ENCODE measurements at regions not wholly inside any gene's neighbourhood (a gene's known extent, or its start where the extent isn't known, plus 50 kb on each side); places are given as distances from the start of the nearest gene placed in this dataset.

GRCh38 chr13:90401150-90401549 lies 946.3 kb upstream of the MIR17HG start:
- Histone ChIP-seq H3K4me3 (ENCODE audit: extremely low read depth, insufficient read depth, low read length, poor library complexity, severe bottlenecking) (no peak overlapping the region), H3K4me1 (ENCODE audit: control insufficient read depth, insufficient read depth, low read length, poor library complexity, severe bottlenecking) (no peaks in the 10 kb centered on the region), H3K9me3 (ENCODE audit: control insufficient read depth, low read length) (peaks cover 12% of the 10 kb centered on the region), H3K36me3 (ENCODE audit: control insufficient read depth, insufficient read depth, low read length) (no peaks in the 10 kb centered on the region), H3K27ac (ENCODE audit: low read depth, low read length, severe bottlenecking) (no peak overlapping the region)

GRCh38 chr13:90402102-90402501 lies 945.4 kb upstream of the MIR17HG start:
- Histone ChIP-seq H3K4me1 (ENCODE audit: control insufficient read depth, insufficient read depth, low read length, poor library complexity, severe bottlenecking) (no peaks in the 10 kb centered on the region), H3K9me3 (ENCODE audit: control insufficient read depth, low read length) (peaks cover 12% of the 10 kb centered on the region), H3K27ac (ENCODE audit: low read depth, low read length, severe bottlenecking) (no peak overlapping the region), H3K4me3 (ENCODE audit: extremely low read depth, insufficient read depth, low read length, poor library complexity, severe bottlenecking) (no peak overlapping the region), H3K36me3 (ENCODE audit: control insufficient read depth, insufficient read depth, low read length) (no peaks in the 10 kb centered on the region)
- no CpG with 5 or more reads among the region's 1 CpG for WGBS, 2 experiments (ENCODE audit: insufficient coverage in 2 of 2)

GRCh38 chr13:90402613-90403012 lies 944.9 kb upstream of the MIR17HG start:
- H3K27ac ChIP-seq (ENCODE audit: low read depth, low read length, severe bottlenecking): no peak overlapping the region
- no CpG with 5 or more reads among the region's 1 CpG for WGBS, 2 experiments (ENCODE audit: insufficient coverage in 2 of 2)
- H3K4me3 ChIP-seq (ENCODE audit: extremely low read depth, insufficient read depth, low read length, poor library complexity, severe bottlenecking): no peak overlapping the region
- H3K4me1 ChIP-seq (ENCODE audit: control insufficient read depth, insufficient read depth, low read length, poor library complexity, severe bottlenecking): no peaks in the 10 kb centered on the region
- peaks cover 12% of the 10 kb centered on the region for H3K9me3 ChIP-seq (ENCODE audit: control insufficient read depth, low read length)
- H3K36me3 ChIP-seq (ENCODE audit: control insufficient read depth, insufficient read depth, low read length): no peaks in the 10 kb centered on the region

- no peak overlapping the region for H3K27ac ChIP-seq (ENCODE audit: low read depth, low read length, severe bottlenecking)
- H3K9me3 ChIP-seq (ENCODE audit: control insufficient read depth, low read length): peaks cover 12% of the 10 kb centered on the region
- 92 to 96% methylated on average over 11 to 14 of the region's 14 CpGs for WGBS, 2 experiments (ENCODE audit: insufficient coverage in 2 of 2)
- H3K36me3 ChIP-seq (ENCODE audit: control insufficient read depth, insufficient read depth, low read length): no peaks in the 10 kb centered on the region
- no peak overlapping the region for H3K4me3 ChIP-seq (ENCODE audit: extremely low read depth, insufficient read depth, low read length, poor library complexity, severe bottlenecking)
- H3K4me1 ChIP-seq (ENCODE audit: control insufficient read depth, insufficient read depth, low read length, poor library complexity, severe bottlenecking): no peaks in the 10 kb centered on the region
These were observed 944.0 kb upstream of the MIR17HG start for GRCh38 chr13:90403330-90404082.

GRCh38 chr13:90405301-90405700 lies 942.2 kb upstream of the MIR17HG start:
- H3K36me3 ChIP-seq (ENCODE audit: control insufficient read depth, insufficient read depth, low read length): no peaks in the 10 kb centered on the region
- no CpG with 5 or more reads among the region's 1 CpG for WGBS, 2 experiments (ENCODE audit: insufficient coverage in 2 of 2)

GRCh38 chr13:90412980-90413379 lies 934.5 kb upstream of the MIR17HG start:
- WGBS, 2 experiments (ENCODE audit: insufficient coverage in 2 of 2): 93 to 100% methylated on average over 1 to 2 of the region's 2 CpGs
- peaks cover 34% of the 10 kb centered on the region for H3K4me1 ChIP-seq (ENCODE audit: control insufficient read depth, insufficient read depth, low read length, poor library complexity, severe bottlenecking)
- no peak overlapping the region for H3K4me3 ChIP-seq (ENCODE audit: extremely low read depth, insufficient read depth, low read length, poor library complexity, severe bottlenecking)
- no peaks in the 10 kb centered on the region for H3K9me3 ChIP-seq (ENCODE audit: control insufficient read depth, low read length)
- H3K27ac ChIP-seq (ENCODE audit: low read depth, low read length, severe bottlenecking): no peak overlapping the region
- no peaks in the 10 kb centered on the region for H3K36me3 ChIP-seq (ENCODE audit: control insufficient read depth, insufficient read depth, low read length)

More at GRCh38 chr13:90405301-90405700, 942.2 kb upstream of the MIR17HG start:
- H3K9me3 ChIP-seq (ENCODE audit: control insufficient read depth, low read length): peaks cover 6% of the 10 kb centered on the region
- no peaks in the 10 kb centered on the region for H3K4me1 ChIP-seq (ENCODE audit: control insufficient read depth, insufficient read depth, low read length, poor library complexity, severe bottlenecking)
- H3K4me3 ChIP-seq (ENCODE audit: extremely low read depth, insufficient read depth, low read length, poor library complexity, severe bottlenecking): no peak overlapping the region
- H3K27ac ChIP-seq (ENCODE audit: low read depth, low read length, severe bottlenecking): no peak overlapping the region

- WGBS, 2 experiments (ENCODE audit: insufficient coverage in 2 of 2): no CpG with 5 or more reads among the region's 1 CpG
- H3K4me3 ChIP-seq (ENCODE audit: extremely low read depth, insufficient read depth, low read length, poor library complexity, severe bottlenecking): no peak overlapping the region
- no peak overlapping the region for H3K27ac ChIP-seq (ENCODE audit: low read depth, low read length, severe bottlenecking)
- no peaks in the 10 kb centered on the region for H3K36me3 ChIP-seq (ENCODE audit: control insufficient read depth, insufficient read depth, low read length)
- H3K9me3 ChIP-seq (ENCODE audit: control insufficient read depth, low read length): no peaks in the 10 kb centered on the region
- H3K4me1 ChIP-seq (ENCODE audit: control insufficient read depth, insufficient read depth, low read length, poor library complexity, severe bottlenecking): peaks cover 34% of the 10 kb centered on the region
These were observed 933.9 kb upstream of the MIR17HG start for GRCh38 chr13:90413548-90413947.

- Histone ChIP-seq H3K4me3 (ENCODE audit: extremely low read depth, insufficient read depth, low read length, poor library complexity, severe bottlenecking) (no peak overlapping the region), H3K36me3 (ENCODE audit: control insufficient read depth, insufficient read depth, low read length) (no peaks in the 10 kb centered on the region), H3K27ac (ENCODE audit: low read depth, low read length, severe bottlenecking) (peak overlapping the region; percentile 84), H3K9me3 (ENCODE audit: control insufficient read depth, low read length) (no peaks in the 10 kb centered on the region), H3K4me1 (ENCODE audit: control insufficient read depth, insufficient read depth, low read length, poor library complexity, severe bottlenecking) (peaks cover 34% of the 10 kb centered on the region)
- WGBS, 2 experiments (ENCODE audit: insufficient coverage in 2 of 2): 50% methylated on average over 2 of the region's 3 CpGs
These were observed 932.5 kb upstream of the MIR17HG start for GRCh38 chr13:90414691-90415596.

GRCh38 chr13:90415902-90416301 lies 931.6 kb upstream of the MIR17HG start:
- 78 to 82% methylated on average over 2 to 3 of the region's 3 CpGs for WGBS, 2 experiments (ENCODE audit: insufficient coverage in 2 of 2)
- H3K36me3 ChIP-seq (ENCODE audit: control insufficient read depth, insufficient read depth, low read length): no peaks in the 10 kb centered on the region
- H3K4me1 ChIP-seq (ENCODE audit: control insufficient read depth, insufficient read depth, low read length, poor library complexity, severe bottlenecking): peaks cover 34% of the 10 kb centered on the region
- no peak overlapping the region for H3K4me3 ChIP-seq (ENCODE audit: extremely low read depth, insufficient read depth, low read length, poor library complexity, severe bottlenecking)
- no peaks in the 10 kb centered on the region for H3K9me3 ChIP-seq (ENCODE audit: control insufficient read depth, low read length)
- peak overlapping the region; percentile 85 for H3K27ac ChIP-seq (ENCODE audit: low read depth, low read length, severe bottlenecking)

GRCh38 chr13:90416519-90416918 lies 931.0 kb upstream of the MIR17HG start:
- WGBS, 2 experiments (ENCODE audit: insufficient coverage in 2 of 2): 25 to 33% methylated on average over 1 of the region's 5 CpGs
- no peaks in the 10 kb centered on the region for H3K36me3 ChIP-seq (ENCODE audit: control insufficient read depth, insufficient read depth, low read length)
- H3K4me3 ChIP-seq (ENCODE audit: extremely low read depth, insufficient read depth, low read length, poor library complexity, severe bottlenecking): no peak overlapping the region
- no peaks in the 10 kb centered on the region for H3K9me3 ChIP-seq (ENCODE audit: control insufficient read depth, low read length)
- peaks cover 34% of the 10 kb centered on the region for H3K4me1 ChIP-seq (ENCODE audit: control insufficient read depth, insufficient read depth, low read length, poor library complexity, severe bottlenecking)
- peak overlapping the region; percentile 85 for H3K27ac ChIP-seq (ENCODE audit: low read depth, low read length, severe bottlenecking)

- Histone ChIP-seq H3K4me1 (ENCODE audit: control insufficient read depth, insufficient read depth, low read length, poor library complexity, severe bottlenecking) (peaks cover 34% of the 10 kb centered on the region), H3K27ac (ENCODE audit: low read depth, low read length, severe bottlenecking) (peak overlapping the region; percentile 85), H3K4me3 (ENCODE audit: extremely low read depth, insufficient read depth, low read length, poor library complexity, severe bottlenecking) (no peak overlapping the region), H3K9me3 (ENCODE audit: control insufficient read depth, low read length) (no peaks in the 10 kb centered on the region), H3K36me3 (ENCODE audit: control insufficient read depth, insufficient read depth, low read length) (no peaks in the 10 kb centered on the region)
- no CpG with 5 or more reads among the region's 1 CpG for WGBS, 2 experiments (ENCODE audit: insufficient coverage in 2 of 2)
These were observed 930.5 kb upstream of the MIR17HG start for GRCh38 chr13:90416938-90417337.

Measured in mesodermal cell (in vitro differentiated cells).